ENCODE measurements at regions not wholly inside any gene's neighbourhood (a gene's known extent, or its start where the extent isn't known, plus 50 kb on each side); places are given as distances from the start of the nearest gene placed in this dataset.

DNA sequence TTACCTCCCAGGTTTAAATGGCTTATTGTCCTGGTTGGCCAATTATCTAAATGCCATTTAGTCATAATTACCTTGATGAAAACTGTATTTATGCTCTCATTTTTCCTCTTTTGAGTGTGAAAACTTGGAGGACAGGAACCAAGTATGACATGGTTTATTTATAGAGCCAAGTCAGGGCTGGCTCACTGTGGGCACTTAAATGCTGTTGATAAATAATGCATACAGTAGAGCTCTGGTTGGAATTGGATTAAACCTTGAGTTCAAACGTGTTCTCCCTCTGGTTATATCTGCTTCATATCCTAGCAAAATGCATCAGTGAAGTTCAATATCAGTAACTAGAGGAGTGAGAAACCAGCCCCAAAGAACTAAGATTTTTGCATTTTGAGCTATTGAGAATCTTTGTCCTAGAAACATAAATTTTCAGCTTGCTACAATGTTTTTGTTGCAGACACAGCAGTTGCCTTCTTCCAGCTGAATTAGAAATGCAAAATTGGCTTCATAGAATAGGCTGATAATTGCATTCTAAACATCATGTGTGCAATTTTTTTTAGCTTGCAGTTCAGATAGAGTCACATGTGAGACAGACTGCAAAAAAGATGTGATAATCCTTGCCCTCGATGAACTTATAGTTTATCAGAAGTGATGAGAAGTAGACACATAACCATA is 255.8 kb downstream of the BTBD3 start:
- Histone ChIP-seq H3K36me3 (no peaks in the 10 kb centered on the region), H3K4me3 (no peak overlapping the region), H3K27ac (no peak overlapping the region), H3K27me3 (no peaks in the 10 kb centered on the region), H3K9me3 (peaks cover 0 to 8% of the 10 kb centered on the region in 2 donors), H3K4me1 (no peaks in the 10 kb centered on the region)
- intact Hi-C loops (cut with DNase I) = no loop called here
- no peak for DNase-seq (ENCODE audit: low spot score in 2 of 2)
- TF ChIP-seq, protein P1, sequence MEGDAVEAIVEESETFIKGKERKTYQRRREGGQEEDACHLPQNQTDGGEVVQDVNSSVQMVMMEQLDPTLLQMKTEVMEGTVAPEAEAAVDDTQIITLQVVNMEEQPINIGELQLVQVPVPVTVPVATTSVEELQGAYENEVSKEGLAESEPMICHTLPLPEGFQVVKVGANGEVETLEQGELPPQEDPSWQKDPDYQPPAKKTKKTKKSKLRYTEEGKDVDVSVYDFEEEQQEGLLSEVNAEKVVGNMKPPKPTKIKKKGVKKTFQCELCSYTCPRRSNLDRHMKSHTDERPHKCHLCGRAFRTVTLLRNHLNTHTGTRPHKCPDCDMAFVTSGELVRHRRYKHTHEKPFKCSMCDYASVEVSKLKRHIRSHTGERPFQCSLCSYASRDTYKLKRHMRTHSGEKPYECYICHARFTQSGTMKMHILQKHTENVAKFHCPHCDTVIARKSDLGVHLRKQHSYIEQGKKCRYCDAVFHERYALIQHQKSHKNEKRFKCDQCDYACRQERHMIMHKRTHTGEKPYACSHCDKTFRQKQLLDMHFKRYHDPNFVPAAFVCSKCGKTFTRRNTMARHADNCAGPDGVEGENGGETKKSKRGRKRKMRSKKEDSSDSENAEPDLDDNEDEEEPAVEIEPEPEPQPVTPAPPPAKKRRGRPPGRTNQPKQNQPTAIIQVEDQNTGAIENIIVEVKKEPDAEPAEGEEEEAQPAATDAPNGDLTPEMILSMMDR (IDR thresholded peaks at IDR 0.05) = no peak

DNA sequence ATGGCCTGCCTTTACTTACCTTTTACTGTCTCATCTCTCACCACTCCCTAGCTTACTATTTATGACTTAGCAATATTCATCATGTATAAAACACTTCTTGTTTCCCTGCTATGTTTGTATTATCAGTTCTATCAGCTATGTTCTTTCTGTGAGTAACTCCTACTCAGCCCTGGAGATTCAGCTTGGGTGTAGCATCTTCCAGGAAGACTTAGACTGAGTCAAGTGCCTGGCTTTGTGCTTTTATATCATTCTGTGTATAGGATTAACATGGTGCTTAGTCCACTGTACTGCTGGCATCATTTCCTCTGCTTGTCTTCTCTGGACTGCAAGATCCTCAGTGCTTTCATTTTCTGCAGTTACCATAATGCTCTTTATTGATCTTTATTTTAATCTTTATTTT is 257.8 kb downstream of the BTBD3 start:
- TF ChIP-seq, protein P1 (IDR thresholded peaks at IDR 0.05) = no peak
- no peaks in the 10 kb centered on the region for H3K27me3 ChIP-seq
- no peak overlapping the region for H3K27ac ChIP-seq
- intact Hi-C loops (cut with DNase I) = no loop called here
- H3K9me3 ChIP-seq = no peaks in the 10 kb centered on the region
- no peak overlapping the region for H3K4me3 ChIP-seq
- H3K4me1 ChIP-seq = no peaks in the 10 kb centered on the region
- no peaks in the 10 kb centered on the region for H3K36me3 ChIP-seq
- DNase-seq (ENCODE audit: low spot score in 2 of 2) = no peak

DNA sequence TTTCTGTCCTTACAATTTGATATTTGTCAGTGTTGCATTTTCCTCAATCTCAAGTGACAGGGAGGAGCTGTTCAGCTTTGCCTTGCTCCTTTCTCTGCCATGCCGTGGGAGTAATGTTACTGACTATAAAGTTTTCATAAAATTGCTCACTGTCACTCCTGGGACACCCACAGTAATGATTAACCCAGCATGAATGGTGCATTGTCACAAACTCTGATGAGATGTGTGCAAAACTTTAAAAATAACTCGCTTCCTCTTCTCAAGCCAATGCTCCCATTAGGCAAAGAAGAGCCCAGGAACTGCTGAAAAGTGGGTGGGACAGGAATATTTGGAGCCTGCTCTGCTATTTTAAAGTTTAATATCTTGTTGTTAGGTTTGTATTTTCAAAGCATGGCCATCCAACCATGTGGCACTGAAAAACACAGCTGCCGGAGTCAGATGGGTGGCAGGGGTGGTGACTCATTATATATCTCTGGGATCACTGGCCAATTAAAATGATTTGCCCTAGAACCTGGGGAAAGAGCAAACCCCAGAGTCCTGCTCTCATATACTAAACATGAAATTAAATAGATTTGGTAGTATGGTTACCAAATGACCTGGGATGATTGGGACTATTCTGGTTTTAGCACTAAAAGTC is 260.1 kb downstream of the BTBD3 start:
- intact Hi-C loops (cut with DNase I) = no loop called here
- H3K9me3 ChIP-seq = no peaks in the 10 kb centered on the region
- TF ChIP-seq, protein P1 (IDR thresholded peaks at IDR 0.05) = no peak
- no peak overlapping the region for H3K4me3 ChIP-seq
- H3K4me1 ChIP-seq = no peaks in the 10 kb centered on the region
- DNase-seq (ENCODE audit: low spot score in 2 of 2) = no peak
- H3K36me3 ChIP-seq = no peaks in the 10 kb centered on the region
- no peaks in the 10 kb centered on the region for H3K27me3 ChIP-seq
- no peak overlapping the region for H3K27ac ChIP-seq

DNA sequence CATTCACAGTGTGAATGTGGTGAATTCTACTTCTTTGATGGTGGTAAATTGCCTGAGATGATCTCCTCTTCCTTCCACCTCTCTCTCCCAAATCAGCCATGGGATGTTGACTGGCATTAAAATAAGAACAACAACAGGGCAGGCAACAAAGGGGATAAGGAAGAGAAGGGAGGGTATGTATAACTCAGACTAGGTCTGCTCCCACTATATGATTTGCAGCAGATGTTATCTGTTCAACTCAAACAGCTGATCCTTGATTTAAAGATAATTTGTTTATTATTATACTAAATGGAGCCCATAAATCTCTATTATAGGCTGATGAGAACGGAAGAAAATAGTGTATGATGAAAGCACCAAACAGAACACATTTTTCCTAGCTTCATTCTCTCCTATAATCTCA is 262.0 kb downstream of the BTBD3 start:
- Histone ChIP-seq H3K27me3 (no peaks in the 10 kb centered on the region), H3K4me3 (no peak overlapping the region), H3K4me1 (no peaks in the 10 kb centered on the region), H3K27ac (no peak overlapping the region), H3K36me3 (no peaks in the 10 kb centered on the region), H3K9me3 (no peaks in the 10 kb centered on the region)
- DNase-seq (ENCODE audit: low spot score in 2 of 2) = no peak
- TF ChIP-seq, protein P1 (IDR thresholded peaks at IDR 0.05) = no peak
- intact Hi-C loops (cut with DNase I) = no loop called here

DNA sequence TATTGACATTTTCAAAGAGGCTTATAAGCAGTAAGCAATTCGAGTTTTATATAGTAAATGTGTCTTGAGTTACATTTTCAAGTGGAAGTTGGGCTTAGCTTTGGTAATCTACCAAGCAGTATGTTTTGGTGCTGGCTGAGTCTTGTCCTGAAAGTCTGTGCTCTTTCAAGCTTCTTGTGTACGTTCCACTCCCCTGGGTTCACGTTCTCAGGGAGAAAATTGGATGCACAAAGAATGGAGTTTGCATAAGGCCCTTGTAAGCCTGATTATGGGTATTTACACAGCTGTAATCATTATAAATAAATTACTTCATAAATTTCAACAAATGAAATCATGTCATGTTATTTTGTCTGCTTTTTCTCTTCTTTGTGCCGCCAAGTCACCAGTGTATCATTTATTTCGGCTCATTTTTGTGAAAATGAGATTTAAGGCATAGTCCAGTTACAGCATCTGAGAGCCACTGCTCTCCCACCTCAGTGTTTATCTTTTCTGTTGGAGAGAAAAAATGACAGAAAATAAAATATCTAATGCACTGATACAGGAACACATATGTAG is 262.5 kb downstream of the BTBD3 start:
- DNase-seq (ENCODE audit: low spot score in 2 of 2) = no peak
- H3K27ac ChIP-seq = no peak overlapping the region
- H3K27me3 ChIP-seq = no peaks in the 10 kb centered on the region
- TF ChIP-seq, protein P1 (IDR thresholded peaks at IDR 0.05) = no peak
- no peak overlapping the region for H3K4me3 ChIP-seq
- no peaks in the 10 kb centered on the region for H3K36me3 ChIP-seq
- H3K4me1 ChIP-seq = no peaks in the 10 kb centered on the region
- H3K9me3 ChIP-seq = no peaks in the 10 kb centered on the region
- intact Hi-C loops (cut with DNase I) = no loop called here
